Loucy (cell line): ENCODE measurements at regions not wholly inside any gene's neighbourhood (a gene's known extent, or its start where the extent isn't known, plus 50 kb on each side); places are given as distances from the start of the nearest gene placed in this dataset.

Experiments used
- H2AFZ ChIP-seq: fragments of 200-600 bp; sonication (generic); 2 replicates; pipeline ENCODE4 v1.6.0; 2016; ENCODE audit warnings: antibody characterized with exemption, mild to moderate bottlenecking, low read length, moderate library complexity
- H3F3A ChIP-seq: fragments of 200-600 bp; 2 replicates; pipeline ENCODE4 v1.6.0; 2016; ENCODE audit warnings: antibody characterized with exemption, low read depth, mild to moderate bottlenecking
- H3K27me3 ChIP-seq: fragments of 200-600 bp; sonication (generic); 2 replicates; pipeline ENCODE4 v1.6.1; 2014; ENCODE audit warnings: low read length, mild to moderate bottlenecking; ENCODE audit not compliant: insufficient read depth, poor library complexity, severe bottlenecking
- H3K36me3 ChIP-seq: fragments of 200-600 bp; sonication (generic); 2 replicates; pipeline ENCODE4 v1.6.1; 2016; ENCODE audit warnings: low read length; ENCODE audit not compliant: insufficient read depth
- H3K4me1 ChIP-seq: fragments of 200-600 bp; sonication (generic); 2 replicates; pipeline ENCODE4 v1.5.1; 2014; ENCODE audit warnings: low read length, mild to moderate bottlenecking; ENCODE audit not compliant: insufficient read depth, poor library complexity, severe bottlenecking
- H3K4me2 ChIP-seq: fragments of 200-600 bp; sonication (generic); 2 replicates; pipeline ENCODE4 v1.6.0; 2014; ENCODE audit warnings: antibody characterized with exemption, low read length, low read depth, mild to moderate bottlenecking; ENCODE audit not compliant: poor library complexity, severe bottlenecking
- H3K4me3 ChIP-seq: fragments of 200-600 bp; sonication (generic); 2 replicates; pipeline ENCODE4 v1.5.1; 2014; ENCODE audit warnings: low read length, mild to moderate bottlenecking, mixed read lengths; ENCODE audit not compliant: poor library complexity, severe bottlenecking
- H3K79me2 ChIP-seq: fragments of 200-600 bp; sonication (generic); 2 replicates; pipeline ENCODE4 v1.6.1; 2014; ENCODE audit warnings: low read length; ENCODE audit not compliant: insufficient read depth
- H3K9ac ChIP-seq: fragments of 200-600 bp; sonication (generic); 2 replicates; pipeline ENCODE4 v1.6.0; 2014; ENCODE audit warnings: mild to moderate bottlenecking, low read depth, low read length, moderate library complexity; ENCODE audit not compliant: poor library complexity, severe bottlenecking
- H3K9me2 ChIP-seq: fragments of 200-600 bp; sonication (generic); replicated peaks from 2 replicates; pipeline ENCODE4 v1.6.1; 2016; ENCODE audit warnings: low read depth, low read length, mixed read lengths
- H3K9me3 ChIP-seq: fragments of 200-600 bp; sonication (generic); 2 replicates; pipeline ENCODE4 v1.6.1; 2014; ENCODE audit warnings: mild to moderate bottlenecking, antibody characterized with exemption, low read length, low read depth; ENCODE audit not compliant: insufficient read depth
- H4K20me1 ChIP-seq: fragments of 200-600 bp; sonication (generic); 2 replicates; pipeline ENCODE4 v1.6.0; 2014; ENCODE audit warnings: antibody characterized with exemption, low read length, mild to moderate bottlenecking; ENCODE audit not compliant: insufficient read depth, poor library complexity, severe bottlenecking
- EZH2phosphoT487 ChIP-seq: fragments of 200-600 bp; IDR thresholded peaks from 2 replicates; pipeline ENCODE4 v1.6.1; 2018; ENCODE audit warnings: antibody characterized with exemption, mild to moderate bottlenecking, moderate library complexity, borderline replicate concordance
- TF ChIP-seq, protein P1 (sequence below): fragments of 200-600 bp; sonication (generic); conservative IDR thresholded peaks from 2 replicates; pipeline ENCODE4 v1.5.1; 2014; ENCODE audit warnings: mild to moderate bottlenecking, antibody characterized with exemption, low read length

DNA sequence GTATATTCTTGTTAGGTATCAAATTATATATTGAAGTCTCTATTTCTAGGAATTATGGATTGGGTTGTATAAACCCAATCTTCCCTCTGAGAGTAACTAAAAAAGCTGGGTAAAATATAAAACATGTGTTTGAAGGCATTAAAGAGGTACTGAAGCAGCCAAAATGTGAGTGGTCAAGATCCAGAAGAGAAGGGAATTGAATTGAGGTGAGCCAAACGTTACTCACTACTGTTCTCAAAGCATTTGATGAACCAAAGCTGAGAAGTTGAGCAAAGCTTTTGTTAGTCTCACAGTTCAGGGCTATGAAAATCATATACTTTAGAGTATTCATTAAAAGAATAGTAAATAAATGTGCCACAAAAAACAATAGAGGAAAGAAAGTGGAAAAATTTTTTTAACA lies 365.8 kb downstream of the BCKDHB start:
- Histone ChIP-seq H3K4me2 (no peak overlapping the region), H3K79me2 (no peaks in the 10 kb centered on the region), H3K36me3 (no peaks in the 10 kb centered on the region), H3F3A (no peaks in the 10 kb centered on the region), H3K9ac (no peak overlapping the region), H3K9me2 (no peaks in the 10 kb centered on the region), H3K27me3 (no peaks in the 10 kb centered on the region), H2AFZ (no peak overlapping the region), H3K4me1 (no peaks in the 10 kb centered on the region), H3K9me3 (no peaks in the 10 kb centered on the region), H4K20me1 (no peaks in the 10 kb centered on the region), H3K4me3 (no peak overlapping the region)
- no peak for TF ChIP-seq EZH2phosphoT487
- TF ChIP-seq, protein P1, sequence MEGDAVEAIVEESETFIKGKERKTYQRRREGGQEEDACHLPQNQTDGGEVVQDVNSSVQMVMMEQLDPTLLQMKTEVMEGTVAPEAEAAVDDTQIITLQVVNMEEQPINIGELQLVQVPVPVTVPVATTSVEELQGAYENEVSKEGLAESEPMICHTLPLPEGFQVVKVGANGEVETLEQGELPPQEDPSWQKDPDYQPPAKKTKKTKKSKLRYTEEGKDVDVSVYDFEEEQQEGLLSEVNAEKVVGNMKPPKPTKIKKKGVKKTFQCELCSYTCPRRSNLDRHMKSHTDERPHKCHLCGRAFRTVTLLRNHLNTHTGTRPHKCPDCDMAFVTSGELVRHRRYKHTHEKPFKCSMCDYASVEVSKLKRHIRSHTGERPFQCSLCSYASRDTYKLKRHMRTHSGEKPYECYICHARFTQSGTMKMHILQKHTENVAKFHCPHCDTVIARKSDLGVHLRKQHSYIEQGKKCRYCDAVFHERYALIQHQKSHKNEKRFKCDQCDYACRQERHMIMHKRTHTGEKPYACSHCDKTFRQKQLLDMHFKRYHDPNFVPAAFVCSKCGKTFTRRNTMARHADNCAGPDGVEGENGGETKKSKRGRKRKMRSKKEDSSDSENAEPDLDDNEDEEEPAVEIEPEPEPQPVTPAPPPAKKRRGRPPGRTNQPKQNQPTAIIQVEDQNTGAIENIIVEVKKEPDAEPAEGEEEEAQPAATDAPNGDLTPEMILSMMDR: no peak

DNA sequence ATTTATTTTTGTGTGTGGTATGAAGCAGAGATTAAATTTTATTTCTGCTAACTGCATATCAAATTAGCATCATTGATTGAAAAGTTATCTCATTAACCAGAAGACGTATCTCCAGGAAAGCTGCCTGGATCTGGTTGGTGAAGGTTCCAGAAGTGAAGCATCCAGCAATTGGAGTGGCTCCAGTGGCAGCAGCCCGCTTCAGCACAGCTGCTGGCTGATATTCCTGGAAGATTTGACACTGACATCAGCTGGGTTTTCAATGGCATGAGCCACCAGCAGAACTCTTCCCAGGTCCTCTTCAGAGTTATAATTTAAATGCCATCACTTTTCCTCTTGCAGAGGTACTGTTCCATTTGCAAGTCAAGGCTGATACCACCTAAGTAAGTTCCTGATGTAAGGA lies 363.5 kb downstream of the BCKDHB start:
- Histone ChIP-seq H3K4me3 (no peak overlapping the region), H3K9ac (no peak overlapping the region), H4K20me1 (no peaks in the 10 kb centered on the region), H3K9me2 (no peaks in the 10 kb centered on the region), H3K36me3 (no peaks in the 10 kb centered on the region), H3F3A (no peaks in the 10 kb centered on the region), H3K79me2 (no peaks in the 10 kb centered on the region), H3K4me2 (no peak overlapping the region), H3K27me3 (no peaks in the 10 kb centered on the region), H3K9me3 (no peaks in the 10 kb centered on the region), H3K4me1 (no peaks in the 10 kb centered on the region), H2AFZ (no peak overlapping the region)
- no peak for TF ChIP-seq EZH2phosphoT487
- TF ChIP-seq, protein P1: no peak

DNA sequence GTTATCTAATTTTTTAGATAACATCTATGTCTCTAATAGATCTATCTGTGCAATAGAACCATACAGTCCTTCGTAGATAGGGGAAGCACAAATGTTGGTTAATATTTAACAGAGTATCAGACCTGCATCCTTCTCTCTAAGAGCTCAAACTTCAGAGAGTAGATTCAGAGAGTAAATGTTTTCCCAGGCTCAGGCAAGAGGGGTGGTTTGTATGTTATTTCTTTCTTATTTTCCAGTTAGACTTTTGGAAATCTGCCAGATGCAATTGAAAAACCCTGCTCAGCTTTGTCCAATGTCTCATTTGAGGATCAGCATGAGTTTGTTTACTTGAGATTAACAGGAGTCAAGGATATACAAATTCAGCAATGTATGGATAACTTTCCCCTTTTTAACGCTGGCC lies 361.9 kb downstream of the BCKDHB start:
- H3K79me2 ChIP-seq: no peaks in the 10 kb centered on the region
- H3K4me2 ChIP-seq: no peak overlapping the region
- no peaks in the 10 kb centered on the region for H3K27me3 ChIP-seq
- TF ChIP-seq EZH2phosphoT487: no peak
- TF ChIP-seq, protein P1: no peak
- H3K9me3 ChIP-seq: no peaks in the 10 kb centered on the region
- no peak overlapping the region for H2AFZ ChIP-seq
- H3K4me3 ChIP-seq: no peak overlapping the region
- H4K20me1 ChIP-seq: no peaks in the 10 kb centered on the region
- H3K9ac ChIP-seq: no peak overlapping the region
- no peaks in the 10 kb centered on the region for H3K4me1 ChIP-seq
- H3K36me3 ChIP-seq: no peaks in the 10 kb centered on the region
- H3K9me2 ChIP-seq: no peaks in the 10 kb centered on the region
- H3F3A ChIP-seq: no peaks in the 10 kb centered on the region
